ENCODE measurements at regions not wholly inside any gene's neighbourhood (a gene's known extent, or its start where the extent isn't known, plus 50 kb on each side); places are given as distances from the start of the nearest gene placed in this dataset.

- FAIRE-seq (no peak), DNase-seq (no peak)
- Histone ChIP-seq H3K9me3 (ENCODE audit: control insufficient read depth in 2 of 2, insufficient read depth in 1 of 2, low read depth in 1 of 2, low read length in 1 of 2) (no peaks in the 10 kb centered on the region), H3K36me3 (ENCODE audit: control insufficient read depth in 3 of 3, insufficient read depth in 2 of 3, low read depth in 1 of 3, low read length in 3 of 3) (no peaks in the 10 kb centered on the region), H3K4me1 (ENCODE audit: control insufficient read depth in 3 of 3, insufficient read depth in 2 of 3, low read depth in 1 of 3, low read length in 2 of 3) (no peaks in the 10 kb centered on the region), H3K4me3 (ENCODE audit: low read depth in 1 of 3, low read length in 3 of 3) (no peak overlapping the region), H3K27me3 (ENCODE audit: control insufficient read depth in 3 of 3, insufficient read depth in 3 of 3, low read length in 3 of 3) (no peaks in the 10 kb centered on the region), H3K27ac (ENCODE audit: low read depth in 1 of 3, low read length in 2 of 3) (no peak overlapping the region)
- 82 to 87% (median 87%) methylated on average over 6 of the region's 6 CpGs for WGBS, 3 donors
Measured at GRCh38 chr2:224202281-224202865, 163.3 kb upstream of the SERPINE2 start.

- H3K27ac ChIP-seq (ENCODE audit: low read depth in 1 of 3, low read length in 2 of 3): no peak overlapping the region
- no peak for FAIRE-seq
- H3K27me3 ChIP-seq (ENCODE audit: control insufficient read depth in 3 of 3, insufficient read depth in 3 of 3, low read length in 3 of 3): no peaks in the 10 kb centered on the region
- no peak overlapping the region for H3K4me3 ChIP-seq (ENCODE audit: low read depth in 1 of 3, low read length in 3 of 3)
- WGBS, 3 donors: 60 to 75% (median 71%) methylated on average over 5 of the region's 5 CpGs
- peaks cover 0 to 7% of the 10 kb centered on the region in 2 donors for H3K9me3 ChIP-seq (ENCODE audit: control insufficient read depth in 2 of 2, insufficient read depth in 1 of 2, low read depth in 1 of 2, low read length in 1 of 2)
- no peaks in the 10 kb centered on the region for H3K36me3 ChIP-seq (ENCODE audit: control insufficient read depth in 3 of 3, insufficient read depth in 2 of 3, low read depth in 1 of 3, low read length in 3 of 3)
- DNase-seq: no peak
- H3K4me1 ChIP-seq (ENCODE audit: control insufficient read depth in 3 of 3, insufficient read depth in 2 of 3, low read depth in 1 of 3, low read length in 2 of 3): no peaks in the 10 kb centered on the region
Measured at GRCh38 chr2:224198436-224198835, 159.3 kb upstream of the SERPINE2 start.

GRCh38 chr2:224196810-224197209 lies 157.7 kb upstream of the SERPINE2 start:
- Histone ChIP-seq H3K27me3 (ENCODE audit: control insufficient read depth in 3 of 3, insufficient read depth in 3 of 3, low read length in 3 of 3) (no peaks in the 10 kb centered on the region), H3K9me3 (ENCODE audit: control insufficient read depth in 2 of 2, insufficient read depth in 1 of 2, low read depth in 1 of 2, low read length in 1 of 2) (peaks cover 0 to 9% of the 10 kb centered on the region in 2 donors), H3K4me3 (ENCODE audit: low read depth in 1 of 3, low read length in 3 of 3) (no peak overlapping the region), H3K36me3 (ENCODE audit: control insufficient read depth in 3 of 3, insufficient read depth in 2 of 3, low read depth in 1 of 3, low read length in 3 of 3) (no peaks in the 10 kb centered on the region), H3K4me1 (ENCODE audit: control insufficient read depth in 3 of 3, insufficient read depth in 2 of 3, low read depth in 1 of 3, low read length in 2 of 3) (no peaks in the 10 kb centered on the region), H3K27ac (ENCODE audit: low read depth in 1 of 3, low read length in 2 of 3) (no peak overlapping the region)
- no peak for DNase-seq
- no peak for FAIRE-seq
- WGBS, 3 donors: 60 to 71% (median 63%) methylated on average over 2 of the region's 2 CpGs

DNA sequence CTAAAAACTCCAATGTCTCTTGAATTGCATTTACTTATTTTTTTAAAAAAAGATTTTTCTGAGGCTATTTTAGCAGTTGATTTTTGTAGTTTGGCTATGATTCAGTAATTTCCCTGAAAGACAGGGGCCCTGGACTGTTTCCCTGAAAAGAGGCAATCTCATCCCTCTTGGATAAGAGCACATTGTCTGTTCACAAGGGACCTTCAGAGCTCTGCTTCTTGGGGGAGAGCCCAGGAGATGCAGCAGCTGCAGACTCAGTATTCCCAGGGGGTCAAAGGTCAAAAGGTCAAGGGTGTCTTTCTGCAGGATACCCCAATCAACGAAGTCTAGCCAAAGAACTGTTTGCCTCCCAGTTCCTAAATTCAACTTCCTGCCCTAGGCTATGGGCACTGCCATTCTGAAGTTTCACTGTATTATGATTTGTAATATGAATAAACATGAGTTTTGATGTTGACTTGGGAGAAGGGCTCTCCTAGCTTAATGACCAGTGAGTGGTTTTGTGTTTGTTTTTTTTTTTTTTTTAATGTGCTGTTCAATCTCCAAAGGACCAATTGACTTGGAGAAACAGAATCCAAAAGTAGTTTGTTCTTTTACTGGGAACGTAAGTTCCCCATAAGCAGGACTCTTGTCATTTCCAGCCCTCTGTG lies 157.0 kb upstream of the SERPINE2 start:
- Histone ChIP-seq H3K36me3 (ENCODE audit: control insufficient read depth in 3 of 3, insufficient read depth in 2 of 3, low read depth in 1 of 3, low read length in 3 of 3) (no peaks in the 10 kb centered on the region), H3K9me3 (ENCODE audit: control insufficient read depth in 2 of 2, insufficient read depth in 1 of 2, low read depth in 1 of 2, low read length in 1 of 2) (peaks cover 0 to 9% of the 10 kb centered on the region in 2 donors), H3K4me3 (ENCODE audit: low read depth in 1 of 3, low read length in 3 of 3) (no peak overlapping the region), H3K27me3 (ENCODE audit: control insufficient read depth in 3 of 3, insufficient read depth in 3 of 3, low read length in 3 of 3) (no peaks in the 10 kb centered on the region), H3K27ac (ENCODE audit: low read depth in 1 of 3, low read length in 2 of 3) (no peak overlapping the region), H3K4me1 (ENCODE audit: control insufficient read depth in 3 of 3, insufficient read depth in 2 of 3, low read depth in 1 of 3, low read length in 2 of 3) (no peaks in the 10 kb centered on the region)
- DNase-seq: no peak
- no peak for FAIRE-seq
- 40 to 49% (median 43%) methylated on average over 2 of the region's 2 CpGs for WGBS, 3 donors

DNA sequence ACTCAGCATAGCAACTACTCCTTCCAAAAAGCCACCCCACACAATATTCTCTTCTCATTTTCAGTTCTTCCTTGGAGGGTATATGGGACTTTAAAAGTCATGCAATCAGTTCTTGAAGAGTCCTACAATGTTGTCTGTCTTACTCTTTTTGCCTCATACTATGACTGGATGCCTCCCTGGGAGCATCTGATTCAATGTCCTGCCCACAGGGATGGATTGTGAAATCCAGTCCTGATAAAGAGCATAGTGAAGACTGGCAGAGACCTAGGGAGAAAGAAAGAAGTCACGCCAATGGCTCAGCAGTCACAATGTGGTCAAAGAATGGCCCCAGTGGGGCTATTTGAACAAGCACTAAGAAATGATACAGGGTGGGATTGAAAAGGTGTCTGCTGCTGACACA lies 155.1 kb upstream of the SERPINE2 start:
- Histone ChIP-seq H3K36me3 (ENCODE audit: control insufficient read depth in 3 of 3, insufficient read depth in 2 of 3, low read depth in 1 of 3, low read length in 3 of 3) (no peaks in the 10 kb centered on the region), H3K9me3 (ENCODE audit: control insufficient read depth in 2 of 2, insufficient read depth in 1 of 2, low read depth in 1 of 2, low read length in 1 of 2) (peaks cover 0 to 9% of the 10 kb centered on the region in 2 donors), H3K27me3 (ENCODE audit: control insufficient read depth in 3 of 3, insufficient read depth in 3 of 3, low read length in 3 of 3) (no peaks in the 10 kb centered on the region), H3K4me1 (ENCODE audit: control insufficient read depth in 3 of 3, insufficient read depth in 2 of 3, low read depth in 1 of 3, low read length in 2 of 3) (no peaks in the 10 kb centered on the region), H3K4me3 (ENCODE audit: low read depth in 1 of 3, low read length in 3 of 3) (no peak overlapping the region), H3K27ac (ENCODE audit: low read depth in 1 of 3, low read length in 2 of 3) (no peak overlapping the region)
- 98 to 100% (median 100%) methylated on average over 1 of the region's 1 CpG for WGBS, 3 donors
- DNase-seq (no peak), FAIRE-seq (no peak)

DNA sequence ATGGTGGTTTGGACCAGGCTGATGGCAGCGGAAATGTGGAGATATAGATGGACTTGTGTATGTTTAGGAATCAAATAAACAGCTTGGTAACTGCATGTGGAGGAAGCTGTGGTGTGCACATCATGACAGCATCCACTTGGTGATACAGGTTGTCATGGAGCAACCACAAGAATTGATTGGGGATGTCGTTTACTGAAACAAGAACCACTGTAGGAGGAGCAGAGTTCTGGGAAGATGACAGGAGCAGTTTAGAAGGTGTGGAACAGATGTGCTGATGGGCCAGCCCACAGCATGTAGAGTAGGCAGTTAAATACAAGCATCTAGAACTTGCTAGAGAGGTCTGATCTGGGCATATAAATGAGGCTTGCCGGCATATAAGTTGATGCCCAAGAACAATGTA lies 152.4 kb upstream of the SERPINE2 start:
- H3K4me1 ChIP-seq (ENCODE audit: control insufficient read depth in 3 of 3, insufficient read depth in 2 of 3, low read depth in 1 of 3, low read length in 2 of 3): no peaks in the 10 kb centered on the region
- FAIRE-seq (no peak), DNase-seq (no peak)
- H3K27me3 ChIP-seq (ENCODE audit: control insufficient read depth in 3 of 3, insufficient read depth in 3 of 3, low read length in 3 of 3): no peaks in the 10 kb centered on the region
- H3K9me3 ChIP-seq (ENCODE audit: control insufficient read depth in 2 of 2, insufficient read depth in 1 of 2, low read depth in 1 of 2, low read length in 1 of 2): peaks cover 0 to 17% of the 10 kb centered on the region in 2 donors
- no peaks in the 10 kb centered on the region for H3K36me3 ChIP-seq (ENCODE audit: control insufficient read depth in 3 of 3, insufficient read depth in 2 of 3, low read depth in 1 of 3, low read length in 3 of 3)
- WGBS, 3 donors: 71 to 83% (median 83%) methylated on average over 3 of the region's 3 CpGs
- H3K27ac ChIP-seq (ENCODE audit: low read depth in 1 of 3, low read length in 2 of 3): no peak overlapping the region
- H3K4me3 ChIP-seq (ENCODE audit: low read depth in 1 of 3, low read length in 3 of 3): no peak overlapping the region

DNA sequence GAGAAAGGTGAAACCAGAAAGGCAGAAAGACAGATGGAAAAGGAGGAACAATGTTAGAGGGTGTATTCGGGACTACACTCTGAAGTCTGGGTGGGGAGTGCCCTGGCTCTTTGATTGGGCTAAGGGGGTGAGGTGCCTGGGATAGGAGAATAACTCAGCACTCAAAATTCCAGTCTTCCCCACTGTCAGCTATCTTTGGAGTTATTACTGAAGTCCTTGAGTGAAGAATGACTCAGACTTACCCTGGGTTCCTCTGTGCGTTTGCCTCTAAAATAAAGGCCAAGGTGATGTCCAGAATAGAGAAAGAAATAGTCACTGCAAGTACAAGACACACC lies 151.8 kb upstream of the SERPINE2 start:
- 50 to 56% (median 50%) methylated on average over 2 of the region's 2 CpGs for WGBS, 3 donors
- no peaks in the 10 kb centered on the region for H3K27me3 ChIP-seq (ENCODE audit: control insufficient read depth in 3 of 3, insufficient read depth in 3 of 3, low read length in 3 of 3)
- FAIRE-seq: no peak

DNA sequence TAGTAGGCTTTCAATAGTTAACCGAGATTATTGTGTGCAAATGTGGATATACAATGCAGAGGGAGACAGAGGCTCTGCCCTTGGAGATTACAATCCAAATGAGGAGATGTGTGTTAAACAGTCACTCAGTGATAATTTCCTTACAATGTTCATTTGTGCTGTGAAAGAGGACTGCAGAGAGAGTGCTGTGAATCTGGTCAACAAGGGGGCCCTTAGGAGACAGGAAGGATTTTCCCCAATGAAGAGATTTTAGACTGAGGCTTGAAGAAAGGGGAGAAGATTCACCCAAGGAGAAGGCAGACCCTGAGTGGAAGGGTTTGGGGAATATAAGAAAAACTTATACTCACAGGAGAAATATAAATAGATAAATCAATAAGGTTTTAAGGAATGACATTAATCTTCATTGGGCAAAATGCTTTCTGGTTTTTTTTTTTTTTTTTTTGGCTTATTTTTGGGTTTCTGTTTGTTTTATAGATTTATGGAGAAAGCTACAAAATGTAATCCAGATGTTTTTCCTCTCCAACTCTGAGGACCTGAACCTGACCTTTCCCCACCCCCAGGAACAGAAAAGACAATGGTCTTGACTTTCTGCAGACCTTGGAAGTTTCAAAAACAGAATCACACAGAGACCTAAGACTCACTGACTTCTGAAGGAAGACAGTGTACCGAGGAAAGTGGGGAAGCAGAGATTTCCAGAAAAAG lies 151.3 kb upstream of the SERPINE2 start:
- Histone ChIP-seq H3K27me3 (ENCODE audit: control insufficient read depth in 3 of 3, insufficient read depth in 3 of 3, low read length in 3 of 3) (no peaks in the 10 kb centered on the region), H3K36me3 (ENCODE audit: control insufficient read depth in 3 of 3, insufficient read depth in 2 of 3, low read depth in 1 of 3, low read length in 3 of 3) (no peaks in the 10 kb centered on the region), H3K4me3 (ENCODE audit: low read depth in 1 of 3, low read length in 3 of 3) (no peak overlapping the region), H3K4me1 (ENCODE audit: control insufficient read depth in 3 of 3, insufficient read depth in 2 of 3, low read depth in 1 of 3, low read length in 2 of 3) (no peaks in the 10 kb centered on the region), H3K9me3 (ENCODE audit: control insufficient read depth in 2 of 2, insufficient read depth in 1 of 2, low read depth in 1 of 2, low read length in 1 of 2) (peaks cover 0 to 17% of the 10 kb centered on the region in 2 donors), H3K27ac (ENCODE audit: low read depth in 1 of 3, low read length in 2 of 3) (no peak overlapping the region)
- DNase-seq (no peak), FAIRE-seq (no peak)
- WGBS, 3 donors: 56 to 70% (median 65%) methylated on average over 2 of the region's 2 CpGs

More for the DNA sequence above, 151.8 kb upstream of the SERPINE2 start:
- Histone ChIP-seq H3K27ac (ENCODE audit: low read depth in 1 of 3, low read length in 2 of 3) (no peak overlapping the region), H3K36me3 (ENCODE audit: control insufficient read depth in 3 of 3, insufficient read depth in 2 of 3, low read depth in 1 of 3, low read length in 3 of 3) (no peaks in the 10 kb centered on the region), H3K4me1 (ENCODE audit: control insufficient read depth in 3 of 3, insufficient read depth in 2 of 3, low read depth in 1 of 3, low read length in 2 of 3) (no peaks in the 10 kb centered on the region), H3K4me3 (ENCODE audit: low read depth in 1 of 3, low read length in 3 of 3) (no peak overlapping the region), H3K9me3 (ENCODE audit: control insufficient read depth in 2 of 2, insufficient read depth in 1 of 2, low read depth in 1 of 2, low read length in 1 of 2) (peaks cover 0 to 17% of the 10 kb centered on the region in 2 donors)
- no peak for DNase-seq

Data from small intestine (tissue), 7 donors.